GM23338 (cell line): ENCODE measurements at regions not wholly inside any gene's neighbourhood (a gene's known extent, or its start where the extent isn't known, plus 50 kb on each side); places are given as distances from the start of the nearest gene placed in this dataset.

Experiments
- ATAC-seq: fragments of 200-7000 bp; cut with Tn5 transposase; 3 replicates; pipeline ENCODE4 v1.9.1; 2020
- DNase-seq: peaks from one replicate; pipeline ENCODE4 v3.0.0-alpha.2; 2015; ENCODE audit warnings: low spot score
- H2AFZ ChIP-seq: fragments of 200-600 bp; sonication (generic); 2 replicates; pipeline ENCODE4 v1.8.0; 2016; ENCODE audit warnings: antibody characterized with exemption, mild to moderate bottlenecking, moderate library complexity
- H3F3A ChIP-seq: fragments of 200-600 bp; sonication (generic); replicated peaks from 2 replicates; pipeline ENCODE4 v1.8.0; 2017; ENCODE audit warnings: antibody characterized with exemption, mixed run types, low read depth
- H3K27ac ChIP-seq: fragments of 200-600 bp; sonication (generic); 2 replicates; pipeline ENCODE4 v1.6.1; 2016; ENCODE audit warnings: low read depth
- H3K27me3 ChIP-seq: fragments of 200-600 bp; sonication (generic); 2 replicates; pipeline ENCODE4 v1.8.0; 2016; ENCODE audit warnings: mild to moderate bottlenecking, mixed run types, moderate library complexity; ENCODE audit not compliant: insufficient read depth
- H3K36me3 ChIP-seq: fragments of 200-600 bp; sonication (generic); 2 replicates; pipeline ENCODE4 v1.8.0; 2016; ENCODE audit warnings: mild to moderate bottlenecking; ENCODE audit not compliant: insufficient read depth
- H3K4me1 ChIP-seq: fragments of 200-600 bp; sonication (generic); 2 replicates; pipeline ENCODE4 v1.8.0; 2016; ENCODE audit warnings: mild to moderate bottlenecking, moderate library complexity; ENCODE audit not compliant: insufficient read depth
- H3K4me2 ChIP-seq: fragments of 200-600 bp; sonication (generic); 2 replicates; pipeline ENCODE4 v1.7.1; 2017; ENCODE audit warnings: mixed run types
- H3K4me3 ChIP-seq: fragments of 200-600 bp; sonication (generic); 2 replicates; pipeline ENCODE4 v1.6.1; 2016; ENCODE audit warnings: mixed run types
- H3K79me2 ChIP-seq: fragments of 200-600 bp; sonication (generic); replicated peaks from 2 replicates; pipeline ENCODE4 v1.8.0; 2017; ENCODE audit warnings: mild to moderate bottlenecking; ENCODE audit not compliant: insufficient read depth
- H3K9me2 ChIP-seq: fragments of 200-600 bp; sonication (generic); 2 replicates; pipeline ENCODE4 v1.8.0; 2017; ENCODE audit not compliant: insufficient read depth
- H4K20me1 ChIP-seq: fragments of 200-600 bp; sonication (generic); replicated peaks from 2 replicates; pipeline ENCODE4 v1.8.0; 2017; ENCODE audit warnings: mild to moderate bottlenecking; ENCODE audit not compliant: insufficient read depth
- H3K27ac Mint-ChIP-seq: 2 replicates; pipeline ENCODE4 v1.8.0; 2020; ENCODE audit warnings: inconsistent platforms, mild to moderate bottlenecking, moderate library complexity, mixed read lengths
- H3K27me3 Mint-ChIP-seq: 3 replicates; pipeline ENCODE4 v1.8.0; 2022; ENCODE audit warnings: low read depth, mild to moderate bottlenecking, moderate library complexity, mixed read lengths, inconsistent platforms; ENCODE audit not compliant: insufficient read depth, poor library complexity
- H3K36me3 Mint-ChIP-seq: 3 replicates; pipeline ENCODE4 v1.8.0; 2021; ENCODE audit warnings: low read depth, mild to moderate bottlenecking, inconsistent platforms, moderate library complexity, mixed read lengths
- H3K4me1 Mint-ChIP-seq: 3 replicates; pipeline ENCODE4 v1.8.0; 2020; ENCODE audit warnings: mild to moderate bottlenecking, inconsistent platforms, mixed read lengths
- H3K4me3 Mint-ChIP-seq: 3 replicates; pipeline ENCODE4 v1.8.0; 2021; ENCODE audit warnings: moderate library complexity, mild to moderate bottlenecking, inconsistent platforms, mixed read lengths
- H3K9me3 Mint-ChIP-seq: 3 replicates; pipeline ENCODE4 v1.8.0; 2020; ENCODE audit warnings: moderate library complexity, mild to moderate bottlenecking, inconsistent platforms, mixed read lengths
- CREB1 ChIP-seq: fragments of 250-450 bp; sonication (Bioruptor Pico); IDR thresholded peaks from 2 replicates; pipeline ENCODE4 v1.5.0; 2020; ENCODE audit warnings: low read depth, mild to moderate bottlenecking, moderate library complexity
- CTCF ChIP-seq, 2 experiments: fragments of 200-600 bp in 1 of 2; sonication (generic) in 1 of 2; conservative IDR thresholded peaks; 2 replicates each; pipeline versions ENCODE4 v1.5.1 to v1.6.1; 2016 to 2017; ENCODE audit warnings: antibody characterized with exemption in 2 of 2, low read depth in 2 of 2, mild to moderate bottlenecking in 2 of 2, moderate library complexity in 1 of 2
- EZH2 ChIP-seq: fragments of 200-600 bp; sonication (generic); IDR thresholded peaks from one replicate; pipeline ENCODE4 v1.8.0; 2017; ENCODE audit warnings: antibody characterized with exemption, mild to moderate bottlenecking, low read depth; ENCODE audit not compliant: unreplicated experiment
- EZH2phosphoT487 ChIP-seq: fragments of 200-600 bp; sonication (generic); IDR thresholded peaks from one replicate; pipeline ENCODE4 v1.8.1; 2018; ENCODE audit warnings: antibody characterized with exemption; ENCODE audit not compliant: unreplicated experiment
- JUNB ChIP-seq: IDR thresholded peaks from one replicate; pipeline ENCODE4 v1.6.1; 2016; ENCODE audit warnings: antibody characterized with exemption; ENCODE audit not compliant: unreplicated experiment
- NANOG ChIP-seq: IDR thresholded peaks from 2 replicates; pipeline ENCODE4 v1.6.1; 2016; ENCODE audit warnings: antibody characterized with exemption, borderline replicate concordance
- POLR2AphosphoS5 ChIP-seq: IDR thresholded peaks from 2 replicates; pipeline ENCODE4 v1.6.1; 2016; ENCODE audit warnings: antibody characterized with exemption, low read depth
- STAT1 ChIP-seq: IDR thresholded peaks from one replicate; pipeline ENCODE4 v1.6.1; 2016; ENCODE audit warnings: antibody characterized with exemption; ENCODE audit not compliant: unreplicated experiment
- ZNF114 ChIP-seq: fragments of 250-450 bp; sonication (Bioruptor Pico); IDR thresholded peaks from 2 replicates; pipeline ENCODE4 v1.5.0; 2020; ENCODE audit warnings: mild to moderate bottlenecking, moderate library complexity
- ZNF331 ChIP-seq: fragments of 250-450 bp; sonication (Bioruptor Pico); IDR thresholded peaks from 2 replicates; pipeline ENCODE4 v1.5.0; 2020; ENCODE audit warnings: low read depth, mild to moderate bottlenecking, moderate library complexity
- TF ChIP-seq, protein P1 (sequence below): IDR thresholded peaks from one replicate; pipeline ENCODE4 v1.6.1; 2018; ENCODE audit warnings: antibody characterized with exemption; ENCODE audit not compliant: unreplicated experiment

GRCh38 chr1:218898921-218899320, 274.8 kb upstream of the LYPLAL1 start:
- Mint-ChIP-seq H3K27me3 (peaks cover 1% of the 10 kb centered on the region), H3K27ac (no peak overlapping the region), H3K36me3 (no peaks in the 10 kb centered on the region), H3K9me3 (no peaks in the 10 kb centered on the region), H3K4me3 (no peak overlapping the region), H3K4me1 (no peaks in the 10 kb centered on the region)
- no peak for TF ChIP-seq POLR2AphosphoS5
- no peak for TF ChIP-seq ZNF114
- TF ChIP-seq, protein P1, sequence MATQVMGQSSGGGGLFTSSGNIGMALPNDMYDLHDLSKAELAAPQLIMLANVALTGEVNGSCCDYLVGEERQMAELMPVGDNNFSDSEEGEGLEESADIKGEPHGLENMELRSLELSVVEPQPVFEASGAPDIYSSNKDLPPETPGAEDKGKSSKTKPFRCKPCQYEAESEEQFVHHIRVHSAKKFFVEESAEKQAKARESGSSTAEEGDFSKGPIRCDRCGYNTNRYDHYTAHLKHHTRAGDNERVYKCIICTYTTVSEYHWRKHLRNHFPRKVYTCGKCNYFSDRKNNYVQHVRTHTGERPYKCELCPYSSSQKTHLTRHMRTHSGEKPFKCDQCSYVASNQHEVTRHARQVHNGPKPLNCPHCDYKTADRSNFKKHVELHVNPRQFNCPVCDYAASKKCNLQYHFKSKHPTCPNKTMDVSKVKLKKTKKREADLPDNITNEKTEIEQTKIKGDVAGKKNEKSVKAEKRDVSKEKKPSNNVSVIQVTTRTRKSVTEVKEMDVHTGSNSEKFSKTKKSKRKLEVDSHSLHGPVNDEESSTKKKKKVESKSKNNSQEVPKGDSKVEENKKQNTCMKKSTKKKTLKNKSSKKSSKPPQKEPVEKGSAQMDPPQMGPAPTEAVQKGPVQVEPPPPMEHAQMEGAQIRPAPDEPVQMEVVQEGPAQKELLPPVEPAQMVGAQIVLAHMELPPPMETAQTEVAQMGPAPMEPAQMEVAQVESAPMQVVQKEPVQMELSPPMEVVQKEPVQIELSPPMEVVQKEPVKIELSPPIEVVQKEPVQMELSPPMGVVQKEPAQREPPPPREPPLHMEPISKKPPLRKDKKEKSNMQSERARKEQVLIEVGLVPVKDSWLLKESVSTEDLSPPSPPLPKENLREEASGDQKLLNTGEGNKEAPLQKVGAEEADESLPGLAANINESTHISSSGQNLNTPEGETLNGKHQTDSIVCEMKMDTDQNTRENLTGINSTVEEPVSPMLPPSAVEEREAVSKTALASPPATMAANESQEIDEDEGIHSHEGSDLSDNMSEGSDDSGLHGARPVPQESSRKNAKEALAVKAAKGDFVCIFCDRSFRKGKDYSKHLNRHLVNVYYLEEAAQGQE, result no peak
- TF ChIP-seq ZNF331 (CRISPR knock-in tag), result no peak
- no peak for TF ChIP-seq JUNB
- TF ChIP-seq STAT1, result no peak
- no peak for TF ChIP-seq CTCF (conservative IDR thresholded peaks at IDR 0.05; ENCODE audit: low read depth in 2 of 2)
- no peak for TF ChIP-seq CREB1 (CRISPR knock-in tag)
- TF ChIP-seq EZH2, result no peak
- H3F3A ChIP-seq, result no peaks in the 10 kb centered on the region
- no peak overlapping the region for H3K4me2 ChIP-seq
- ATAC-seq, result no peak
- H3K9me2 ChIP-seq, result no peaks in the 10 kb centered on the region; the same call in 1 of the 2 replicates
- H3K4me3 ChIP-seq, result no peak overlapping the region
- no peak for DNase-seq
- H3K27ac ChIP-seq, result no peak overlapping the region
- no peaks in the 10 kb centered on the region for H3K79me2 ChIP-seq
- H3K27me3 ChIP-seq, result no peaks in the 10 kb centered on the region
- no peaks in the 10 kb centered on the region for H3K36me3 ChIP-seq
- H4K20me1 ChIP-seq, result no peaks in the 10 kb centered on the region
- H2AFZ ChIP-seq, result no peak overlapping the region
- no peaks in the 10 kb centered on the region for H3K4me1 ChIP-seq

DNA sequence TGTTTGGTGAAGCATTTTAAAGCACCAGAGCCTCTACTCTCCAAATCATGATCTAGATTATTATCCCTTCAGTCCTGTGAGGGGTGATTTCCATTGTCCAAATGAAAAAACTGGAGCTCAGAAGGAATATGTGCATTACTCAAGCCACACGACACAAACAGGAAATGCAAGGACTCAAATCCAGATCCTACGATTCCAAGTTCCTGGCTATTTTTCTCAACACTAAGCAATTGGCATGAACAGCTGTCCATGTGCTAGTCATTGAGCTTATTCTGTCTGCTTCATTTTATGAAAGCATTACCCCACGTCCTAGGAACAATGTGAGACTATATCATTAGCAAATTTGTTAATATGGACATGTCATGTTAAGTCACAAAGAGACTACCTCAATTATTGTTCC, 273.1 kb upstream of the LYPLAL1 start:
- Mint-ChIP-seq H3K4me1 (no peaks in the 10 kb centered on the region), H3K27ac (no peak overlapping the region), H3K9me3 (no peaks in the 10 kb centered on the region), H3K4me3 (no peak overlapping the region), H3K36me3 (no peaks in the 10 kb centered on the region), H3K27me3 (peaks cover 1% of the 10 kb centered on the region)
- Histone ChIP-seq H3K27me3 (no peaks in the 10 kb centered on the region), H2AFZ (no peak overlapping the region), H3K9me2 (no peaks in the 10 kb centered on the region; the same call in 1 of the 2 replicates), H3K4me2 (no peak overlapping the region), H4K20me1 (no peaks in the 10 kb centered on the region), H3F3A (no peaks in the 10 kb centered on the region), H3K4me3 (no peak overlapping the region), H3K36me3 (no peaks in the 10 kb centered on the region), H3K27ac (no peak overlapping the region), H3K79me2 (no peaks in the 10 kb centered on the region), H3K4me1 (no peaks in the 10 kb centered on the region)
- ATAC-seq, result no peak
- no peak for DNase-seq
- TF ChIP-seq JUNB (no peak), NANOG (no peak), EZH2phosphoT487 (no peak), ZNF331 (CRISPR knock-in tag) (no peak), ZNF114 (no peak)
- TF ChIP-seq, protein P1, result no peak
